ENCODE measurements at regions not wholly inside any gene's neighbourhood (a gene's known extent, or its start where the extent isn't known, plus 50 kb on each side); places are given as distances from the start of the nearest gene placed in this dataset.

- TF ChIP-seq EZH2 (conservative IDR thresholded peaks at IDR 0.05; ENCODE audit: low read depth, low read length) (no peak), TEAD2 (CRISPR knock-in tag; IDR thresholded peaks at IDR 0.05) (no peak), MZF1 (CRISPR knock-in tag; IDR thresholded peaks at IDR 0.05; ENCODE audit: borderline replicate concordance) (no peak), BRCA1 (CRISPR knock-in tag; IDR thresholded peaks at IDR 0.05) (no peak), GMEB2 (CRISPR knock-in tag; IDR thresholded peaks at IDR 0.05; ENCODE audit: low read depth) (no peak), REPIN1 (CRISPR knock-in tag; IDR thresholded peaks at IDR 0.05; ENCODE audit: borderline replicate concordance, low read depth) (no peak), UBTF (CRISPR knock-in tag; IDR thresholded peaks at IDR 0.05) (no peak)
Observed at GRCh38 chr15:95630683-95631082, 699.8 kb upstream of the NR2F2 start.
